Neural progenitor cell (in vitro differentiated cells): ENCODE measurements at regions not wholly inside any gene's neighbourhood (a gene's known extent, or its start where the extent isn't known, plus 50 kb on each side); places are given as distances from the start of the nearest gene placed in this dataset. TPM values are rescaled to one million over a fixed set of nuclear protein-coding genes. Genes with fewer than 3 reads are reported as not detected.

Experiments used
- DNase-seq: peaks from one replicate; pipeline ENCODE4 v3.0.0-alpha.2; 2016; ENCODE audit warnings: low spot score
- H2AFZ ChIP-seq: fragments of 200-600 bp; sonication (generic); replicated peaks from 2 replicates; pipeline ENCODE4 v1.6.1; 2016; ENCODE audit warnings: antibody characterized with exemption
- H3F3A ChIP-seq: fragments of 200-600 bp; sonication (generic); 2 replicates; pipeline ENCODE4 v1.6.1; 2016; ENCODE audit warnings: antibody characterized with exemption, low read depth
- H3K27ac ChIP-seq: fragments of 200-600 bp; sonication (generic); 2 replicates; pipeline ENCODE4 v1.5.1; 2016; ENCODE audit warnings: mild to moderate bottlenecking
- H3K27me3 ChIP-seq: fragments of 200-600 bp; sonication (generic); 2 replicates; pipeline ENCODE4 v1.6.1; 2016; ENCODE audit warnings: mild to moderate bottlenecking, moderate library complexity
- H3K36me3 ChIP-seq: fragments of 200-600 bp; sonication (generic); 2 replicates; pipeline ENCODE4 v1.5.1; 2016
- H3K4me1 ChIP-seq: fragments of 200-600 bp; sonication (generic); 2 replicates; pipeline ENCODE4 v1.6.1; 2016; ENCODE audit warnings: mixed run types
- H3K4me2 ChIP-seq: fragments of 200-600 bp; sonication (generic); 2 replicates; pipeline ENCODE4 v1.6.1; 2016
- H3K4me3 ChIP-seq: fragments of 200-600 bp; sonication (generic); 2 replicates; pipeline ENCODE4 v1.5.1; 2016
- H3K79me2 ChIP-seq: fragments of 200-600 bp; sonication (generic); 2 replicates; pipeline ENCODE4 v1.6.1; 2016; ENCODE audit warnings: low read depth
- H3K9ac ChIP-seq: fragments of 200-600 bp; sonication (generic); 2 replicates; pipeline ENCODE4 v1.6.1; 2016
- H3K9me3 ChIP-seq: fragments of 200-600 bp; sonication (generic); 2 replicates; pipeline ENCODE4 v1.5.1; 2016; ENCODE audit warnings: low read depth
- H4K20me1 ChIP-seq: fragments of 200-600 bp; sonication (generic); 2 replicates; pipeline ENCODE4 v1.6.1; 2016; ENCODE audit warnings: low read depth
- H3K27ac Mint-ChIP-seq: 3 replicates; pipeline ENCODE4 v1.8.0; 2021; ENCODE audit warnings: mixed read lengths
- H3K27me3 Mint-ChIP-seq: 2 replicates; pipeline ENCODE4 v1.8.0; 2022; ENCODE audit warnings: low read depth, mild to moderate bottlenecking, inconsistent platforms, moderate library complexity, mixed read lengths; ENCODE audit not compliant: insufficient read depth
- H3K36me3 Mint-ChIP-seq: 3 replicates; pipeline ENCODE4 v1.8.0; 2021; ENCODE audit warnings: mixed read lengths
- H3K4me1 Mint-ChIP-seq: 3 replicates; pipeline ENCODE4 v1.8.0; 2021; ENCODE audit warnings: mixed read lengths
- H3K4me3 Mint-ChIP-seq: 3 replicates; pipeline ENCODE4 v1.8.0; 2021; ENCODE audit warnings: mild to moderate bottlenecking, moderate library complexity, mixed read lengths
- H3K9me3 Mint-ChIP-seq: 3 replicates; pipeline ENCODE4 v1.8.0; 2020; ENCODE audit warnings: mixed read lengths
- CTCF ChIP-seq: fragments of 200-600 bp; sonication (generic); IDR thresholded peaks from 2 replicates; pipeline ENCODE4 v1.5.1; 2017; ENCODE audit warnings: antibody characterized with exemption, mild to moderate bottlenecking
- EZH2 ChIP-seq: fragments of 200-600 bp; sonication (generic); IDR thresholded peaks from 2 replicates; pipeline ENCODE4 v1.6.1; 2017; ENCODE audit warnings: antibody characterized with exemption, mild to moderate bottlenecking, moderate library complexity
- EZH2phosphoT487 ChIP-seq: fragments of 200-600 bp; sonication (generic); IDR thresholded peaks from 2 replicates; pipeline ENCODE4 v1.6.1; 2017; ENCODE audit warnings: antibody characterized with exemption
- small RNA-seq: library from RNA; depleted of rRNA; stranded (forward); fragments of <200 nt; gene quantifications from one replicate; pipeline ENCODE3, GENCODE V24; 2015

- Mint-ChIP-seq H3K9me3 (no peaks in the 10 kb centered on the region), H3K27me3 (no peaks in the 10 kb centered on the region), H3K36me3 (no peaks in the 10 kb centered on the region), H3K27ac (no peak overlapping the region), H3K4me3 (no peak overlapping the region), H3K4me1 (peaks cover 31% of the 10 kb centered on the region)
- peaks cover 11% of the 10 kb centered on the region for H3K4me1 ChIP-seq
- no peak for TF ChIP-seq EZH2phosphoT487
- no peak for TF ChIP-seq EZH2
- TF ChIP-seq CTCF, result no peak
- H4K20me1 ChIP-seq, result no peaks in the 10 kb centered on the region
- no peaks in the 10 kb centered on the region for H3K79me2 ChIP-seq
- H3K9ac ChIP-seq, result no peak overlapping the region
- H3F3A ChIP-seq, result no peaks in the 10 kb centered on the region
- no peak overlapping the region for H3K4me3 ChIP-seq
- no peaks in the 10 kb centered on the region for H3K36me3 ChIP-seq
- no peaks in the 10 kb centered on the region for H3K27me3 ChIP-seq
- no peak overlapping the region for H2AFZ ChIP-seq
- H3K27ac ChIP-seq, result no peak overlapping the region
- no peaks in the 10 kb centered on the region for H3K9me3 ChIP-seq
- no peak for DNase-seq
- H3K4me2 ChIP-seq, result no peak overlapping the region
Observed at GRCh38 chr9:12633016-12633765, 60.0 kb upstream of the TYRP1 start.

GRCh38 chr9:12640016-12640587 lies 53.1 kb upstream of the TYRP1 start:
- Histone ChIP-seq H4K20me1 (no peaks in the 10 kb centered on the region), H3K27me3 (no peaks in the 10 kb centered on the region), H3K36me3 (no peaks in the 10 kb centered on the region), H3K4me1 (no peaks in the 10 kb centered on the region), H3K4me2 (no peak overlapping the region), H3K4me3 (no peak overlapping the region), H3F3A (no peaks in the 10 kb centered on the region), H3K9ac (no peak overlapping the region), H3K79me2 (no peaks in the 10 kb centered on the region), H3K27ac (no peak overlapping the region), H3K9me3 (no peaks in the 10 kb centered on the region), H2AFZ (no peak overlapping the region)
- no peak for TF ChIP-seq EZH2phosphoT487
- peak; percentile 75 for TF ChIP-seq CTCF
- no peak for TF ChIP-seq EZH2
- H3K9me3 Mint-ChIP-seq, result no peaks in the 10 kb centered on the region
- H3K4me3 Mint-ChIP-seq, result no peak overlapping the region
- no peaks in the 10 kb centered on the region for H3K4me1 Mint-ChIP-seq
- DNase-seq, result peak; percentile 72
- H3K36me3 Mint-ChIP-seq, result no peaks in the 10 kb centered on the region
- no peak overlapping the region for H3K27ac Mint-ChIP-seq
- H3K27me3 Mint-ChIP-seq, result no peaks in the 10 kb centered on the region

- H3K9ac ChIP-seq, result no peak overlapping the region
- no peaks in the 10 kb centered on the region for H3K27me3 Mint-ChIP-seq
- H3K4me1 ChIP-seq, result no peaks in the 10 kb centered on the region
- no peaks in the 10 kb centered on the region for H3K79me2 ChIP-seq
- H3K27ac Mint-ChIP-seq, result no peak overlapping the region
- H3K9me3 Mint-ChIP-seq, result no peaks in the 10 kb centered on the region
- no peak for DNase-seq
- no peaks in the 10 kb centered on the region for H3K4me1 Mint-ChIP-seq
- no peak overlapping the region for H2AFZ ChIP-seq
- H3K4me3 ChIP-seq, result no peak overlapping the region
- H3K36me3 Mint-ChIP-seq, result no peaks in the 10 kb centered on the region
- H3K4me3 Mint-ChIP-seq, result no peak overlapping the region
- no peak overlapping the region for H3K27ac ChIP-seq
- no peaks in the 10 kb centered on the region for H3K27me3 ChIP-seq
- H4K20me1 ChIP-seq, result no peaks in the 10 kb centered on the region
- H3K4me2 ChIP-seq, result no peak overlapping the region
- no peak for TF ChIP-seq EZH2phosphoT487
- TF ChIP-seq CTCF, result peak; percentile 17
- TF ChIP-seq EZH2, result no peak
- H3F3A ChIP-seq, result no peaks in the 10 kb centered on the region
- no peaks in the 10 kb centered on the region for H3K9me3 ChIP-seq
- H3K36me3 ChIP-seq, result no peaks in the 10 kb centered on the region
Observed at GRCh38 chr9:12640866-12641636, 52.1 kb upstream of the TYRP1 start.

Small RNAs in the stretch of these regions (small RNA-seq; reads per million reads assigned to genes)
- not detected for gene AL161788.1
- not detected for gene AL162413.1
- not detected for gene AL592227.1
- gene RNU2-47P, result not detected
